AG09309 (cell line): ENCODE measurements at regions not wholly inside any gene's neighbourhood (a gene's known extent, or its start where the extent isn't known, plus 50 kb on each side); places are given as distances from the start of the nearest gene placed in this dataset.
A peak's percentile ranks its signal among the peaks of the same experiment; 100 is the strongest.

Experiments
- DNase-seq: peaks from one replicate; pipeline ENCODE4 v3.0.0-alpha.2; 2010; ENCODE audit warnings: low read depth
- H3K4me3 ChIP-seq: 2 replicates; pipeline ENCODE4 v1.5.1; 2011; ENCODE audit warnings: mild to moderate bottlenecking, low read depth, low read length, moderate library complexity; ENCODE audit not compliant: control insufficient read depth
- TF ChIP-seq, protein P1 (sequence below): IDR thresholded peaks from 2 replicates; pipeline ENCODE4 v1.5.1; 2011; ENCODE audit warnings: mild to moderate bottlenecking, low read depth, low read length, inconsistent platforms; ENCODE audit not compliant: insufficient read depth, control insufficient read depth; ENCODE audit errors: missing control alignments

- H3K4me3 ChIP-seq = no peak overlapping the region
- no peak for DNase-seq
- TF ChIP-seq, protein P1, sequence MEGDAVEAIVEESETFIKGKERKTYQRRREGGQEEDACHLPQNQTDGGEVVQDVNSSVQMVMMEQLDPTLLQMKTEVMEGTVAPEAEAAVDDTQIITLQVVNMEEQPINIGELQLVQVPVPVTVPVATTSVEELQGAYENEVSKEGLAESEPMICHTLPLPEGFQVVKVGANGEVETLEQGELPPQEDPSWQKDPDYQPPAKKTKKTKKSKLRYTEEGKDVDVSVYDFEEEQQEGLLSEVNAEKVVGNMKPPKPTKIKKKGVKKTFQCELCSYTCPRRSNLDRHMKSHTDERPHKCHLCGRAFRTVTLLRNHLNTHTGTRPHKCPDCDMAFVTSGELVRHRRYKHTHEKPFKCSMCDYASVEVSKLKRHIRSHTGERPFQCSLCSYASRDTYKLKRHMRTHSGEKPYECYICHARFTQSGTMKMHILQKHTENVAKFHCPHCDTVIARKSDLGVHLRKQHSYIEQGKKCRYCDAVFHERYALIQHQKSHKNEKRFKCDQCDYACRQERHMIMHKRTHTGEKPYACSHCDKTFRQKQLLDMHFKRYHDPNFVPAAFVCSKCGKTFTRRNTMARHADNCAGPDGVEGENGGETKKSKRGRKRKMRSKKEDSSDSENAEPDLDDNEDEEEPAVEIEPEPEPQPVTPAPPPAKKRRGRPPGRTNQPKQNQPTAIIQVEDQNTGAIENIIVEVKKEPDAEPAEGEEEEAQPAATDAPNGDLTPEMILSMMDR = no peak
These were observed 105.1 kb upstream of the DCLK2 start for GRCh38 chr4:149973181-149973580.

- DNase-seq = no peak
- no peak overlapping the region for H3K4me3 ChIP-seq
- TF ChIP-seq, protein P1 = no peak
These were observed 103.1 kb upstream of the DCLK2 start for GRCh38 chr4:149975172-149975571.

GRCh38 chr4:149980121-149980682, 98.0 kb upstream of the DCLK2 start:
- no peak overlapping the region for H3K4me3 ChIP-seq
- no peak for DNase-seq
- TF ChIP-seq, protein P1 = no peak

- H3K4me3 ChIP-seq = no peak overlapping the region
- no peak for DNase-seq
These were observed 97.3 kb upstream of the DCLK2 start for GRCh38 chr4:149980941-149981340.

GRCh38 chr4:149983401-149983800, 94.8 kb upstream of the DCLK2 start:
- no peak overlapping the region for H3K4me3 ChIP-seq
- DNase-seq = no peak
- TF ChIP-seq, protein P1 = no peak

More at GRCh38 chr4:149980941-149981340, 97.3 kb upstream of the DCLK2 start:
- TF ChIP-seq, protein P1 = peak; percentile 84

GRCh38 chr4:149983931-149984330, 94.3 kb upstream of the DCLK2 start:
- H3K4me3 ChIP-seq = no peak overlapping the region
- DNase-seq = no peak
- TF ChIP-seq, protein P1 = no peak
